Endothelial cell of umbilical vein (primary cell): ENCODE measurements at regions not wholly inside any gene's neighbourhood (a gene's known extent, or its start where the extent isn't known, plus 50 kb on each side); places are given as distances from the start of the nearest gene placed in this dataset.

Source experiments
- BruUV-seq: library from RNA; stranded (reverse); fragments of 400-500 nt; replicated peaks from 2 replicates; lab custom pipeline; 2021; lab: Mats Ljungman, UMichigan
- CTCF ChIA-PET: fragments of 300-600, 350-600 bp; sonication (Branson Sonifier 250); formaldehyde crosslinking; loops from one replicate; lab custom pipeline; 2021; ENCODE audit warnings: antibody characterized with exemption, inconsistent platforms; lab: Charles Lee
- POLR2A ChIA-PET: fragments of 300-600, 350-600 bp; sonication (Branson Sonifier 250); formaldehyde crosslinking; loops from one replicate; lab custom pipeline; 2021; ENCODE audit warnings: antibody characterized with exemption, inconsistent platforms; lab: Charles Lee
- DNase-seq: peaks from one replicate; pipeline ENCODE4 v3.0.0-alpha.2; 2011; ENCODE audit warnings: low read depth, low spot score
- FAIRE-seq: peaks from 2 replicates; lab custom pipeline; 2011; peaks lifted over from hg19 to GRCh38; lab: Jason Lieb, UNC
- H2AFZ ChIP-seq: 2 replicates; pipeline ENCODE4 v1.6.0; 2012; ENCODE audit warnings: low read depth, low read length, control low read depth, inconsistent platforms
- H3K27ac ChIP-seq: 2 replicates; pipeline ENCODE4 v1.5.1; 2011; ENCODE audit warnings: low read depth, mild to moderate bottlenecking, control low read depth, low read length, moderate library complexity; ENCODE audit not compliant: insufficient read depth
- H3K27me3 ChIP-seq, 2 experiments: 2 replicates each; pipeline versions ENCODE4 v1.6.0 to v1.6.1; 2011; ENCODE audit warnings: low read length in 2 of 2, mixed read lengths in 1 of 2; ENCODE audit not compliant: control insufficient read depth in 2 of 2, insufficient read depth in 2 of 2
- H3K36me3 ChIP-seq, 2 experiments: 2 replicates in 1 of 2; 3 replicates in 1 of 2; pipeline ENCODE4 v1.5.1; 2011; ENCODE audit warnings: low read length in 2 of 2, mild to moderate bottlenecking in 1 of 2, moderate library complexity in 1 of 2; ENCODE audit not compliant: control insufficient read depth in 2 of 2, insufficient read depth in 2 of 2; ENCODE audit errors: extremely low read depth in 1 of 2
- H3K4me1 ChIP-seq: 3 replicates; pipeline ENCODE4 v1.5.1; 2011; ENCODE audit warnings: mild to moderate bottlenecking, low read length; ENCODE audit not compliant: control insufficient read depth, insufficient read depth; ENCODE audit errors: extremely low read depth
- H3K4me2 ChIP-seq: 2 replicates; pipeline ENCODE4 v1.6.1; 2011; ENCODE audit warnings: low read length, control low read depth, mixed read lengths; ENCODE audit not compliant: insufficient read depth
- H3K4me3 ChIP-seq, 3 experiments: fragments of 200-600 bp in 1 of 3; sonication (generic), shearing (Covaris generic) in 1 of 3; replicated peaks in 1 of 3; 2 replicates each; pipeline ENCODE4 v1.5.1; 2011 to 2016; ENCODE audit warnings: control low read depth in 3 of 3, low read length in 3 of 3, mild to moderate bottlenecking in 2 of 3, inconsistent platforms in 1 of 3, low read depth in 1 of 3, moderate library complexity in 1 of 3; ENCODE audit not compliant: insufficient read depth in 1 of 3
- H3K79me2 ChIP-seq: 2 replicates; pipeline ENCODE4 v1.6.0; 2012; ENCODE audit warnings: low read length, inconsistent platforms; ENCODE audit not compliant: control insufficient read depth, insufficient read depth
- H3K9ac ChIP-seq: replicated peaks from 2 replicates; pipeline ENCODE3; 2011; ENCODE audit warnings: low read length, control low read depth; ENCODE audit not compliant: insufficient read depth; ENCODE audit errors: extremely low read depth
- H3K9me1 ChIP-seq: replicated peaks from 3 replicates; pipeline ENCODE4 v1.6.0; 2011; ENCODE audit warnings: mild to moderate bottlenecking, low read length; ENCODE audit not compliant: control insufficient read depth, insufficient read depth; ENCODE audit errors: extremely low read depth
- H3K9me3 ChIP-seq: replicated peaks from 2 replicates; pipeline ENCODE4 v1.5.1; 2012; ENCODE audit warnings: low read length, inconsistent platforms; ENCODE audit not compliant: control insufficient read depth, insufficient read depth
- H4K20me1 ChIP-seq: replicated peaks from 2 replicates; pipeline ENCODE3; 2011; ENCODE audit warnings: mild to moderate bottlenecking, low read length; ENCODE audit not compliant: control insufficient read depth, insufficient read depth; ENCODE audit errors: extremely low read depth
- EZH2 ChIP-seq: IDR thresholded peaks from 2 replicates; pipeline ENCODE4 v1.6.1; 2012; ENCODE audit warnings: borderline replicate concordance, low read depth, mild to moderate bottlenecking, moderate library complexity, low read length, inconsistent platforms; ENCODE audit not compliant: severe bottlenecking
- FOS ChIP-seq: IDR thresholded peaks from 2 replicates; pipeline ENCODE4 v1.6.1; 2011; ENCODE audit warnings: mild to moderate bottlenecking, low read length, moderate library complexity, borderline replicate concordance; ENCODE audit not compliant: insufficient read depth
- GATA2 ChIP-seq: IDR thresholded peaks from 2 replicates; pipeline ENCODE4 v1.7.0; 2011; ENCODE audit warnings: low read depth, mild to moderate bottlenecking, moderate library complexity, mixed read lengths, low read length; ENCODE audit not compliant: insufficient read length, insufficient read depth
- JUN ChIP-seq: IDR thresholded peaks from 2 replicates; pipeline ENCODE4 v1.6.1; 2011; ENCODE audit warnings: borderline replicate concordance, low read depth; ENCODE audit not compliant: insufficient read length, insufficient read depth
- MYC ChIP-seq: IDR thresholded peaks from one replicate; pipeline ENCODE4 v1.6.1; 2011; ENCODE audit warnings: mild to moderate bottlenecking, low read depth, low read length
- POLR2A ChIP-seq: IDR thresholded peaks from 2 replicates; pipeline ENCODE4 v1.6.1; 2012; ENCODE audit warnings: low read depth, mild to moderate bottlenecking, control low read depth, low read length
- POLR2AphosphoS5 ChIP-seq: IDR thresholded peaks from 2 replicates; pipeline ENCODE4 v1.6.1; 2012; ENCODE audit warnings: low read depth, mild to moderate bottlenecking, control low read depth, low read length, moderate library complexity; ENCODE audit not compliant: insufficient read depth
- dilution Hi-C: fragments of 300-500 bp; cut with MboI; formaldehyde crosslinking; loops from one replicate; pipeline ENCODE4 v1.15.0; 2019; ENCODE audit warnings: low sequenced_read_pairs; ENCODE audit not compliant: extremely low pct_ligation_motif_present
- intact Hi-C: fragments of 100-400 bp; cut with micrococcal nuclease; formaldehyde crosslinking; loops from one replicate; pipeline ENCODE4 v1.10.0; 2022
- TF ChIP-seq, protein P1 (sequence below): IDR thresholded peaks from 2 replicates; pipeline ENCODE4 v1.6.1; 2011; ENCODE audit not compliant: insufficient read depth, insufficient read length
- TF ChIP-seq, protein P2 (sequence below), 2 donors: IDR thresholded peaks; 1 replicate in 1 of 2; 2 replicates in 1 of 2; pipeline ENCODE4 v1.5.1; 2011; ENCODE audit warnings: low read length in 2 of 2, mild to moderate bottlenecking in 2 of 2, moderate library complexity in 2 of 2, control low read depth in 1 of 2, inconsistent platforms in 1 of 2, low read depth in 1 of 2; ENCODE audit not compliant: insufficient read depth in 1 of 2; ENCODE audit errors: extremely low read depth in 1 of 2

DNA sequence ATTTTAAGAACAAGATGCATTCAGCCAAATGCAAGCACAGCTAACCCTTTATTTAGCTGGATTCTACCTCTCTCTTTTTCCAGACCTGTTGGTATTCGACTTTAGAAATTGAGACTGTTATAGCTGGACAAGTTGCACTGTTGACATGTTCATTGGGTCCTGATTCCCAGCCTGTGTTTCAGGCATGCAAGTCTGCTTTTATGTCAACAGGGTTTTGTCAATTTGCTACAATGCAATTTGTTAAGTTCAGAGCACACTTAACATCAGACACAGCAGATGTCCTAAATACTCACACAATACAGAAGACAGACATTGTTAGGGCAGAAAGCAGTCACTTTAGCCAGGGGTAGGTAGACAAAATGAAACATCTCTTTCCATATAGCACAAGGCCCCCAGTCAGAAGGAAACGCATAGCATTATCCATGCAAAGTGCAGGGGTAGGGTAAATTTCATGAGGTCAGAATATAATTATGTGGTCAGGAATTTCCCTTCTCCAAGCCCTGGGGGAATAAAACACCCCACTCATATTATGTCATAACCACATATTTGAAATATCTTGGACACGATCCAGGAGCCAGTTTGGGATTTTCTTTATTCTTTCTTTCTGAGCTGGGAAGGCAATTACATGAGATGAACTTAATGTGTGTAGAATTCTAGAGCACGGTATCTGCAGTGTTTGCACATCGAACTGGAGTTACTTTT is 504.1 kb downstream of the NTRK3 start:
- H3K27me3 ChIP-seq: no peaks in the 10 kb centered on the region
- FAIRE-seq (no peak), DNase-seq (peak; percentile 73)
- H4K20me1 ChIP-seq: no peaks in the 10 kb centered on the region
- no peaks in the 10 kb centered on the region for H3K79me2 ChIP-seq
- H3K27ac ChIP-seq: no peak overlapping the region
- dilution Hi-C loops: no loop called here
- no peak overlapping the region for H3K4me3 ChIP-seq
- no peaks in the 10 kb centered on the region for H3K9me3 ChIP-seq
- H3K4me1 ChIP-seq: peaks cover 8% of the 10 kb centered on the region
- no peaks in the 10 kb centered on the region for H3K36me3 ChIP-seq
- H3K4me2 ChIP-seq: peak overlapping the region; percentile 43
- H3K9me1 ChIP-seq: no peaks in the 10 kb centered on the region
- H3K9ac ChIP-seq: no peak overlapping the region
- ChIA-PET POLR2A (no interaction called here), CTCF (interaction anchor here (1.6 kb wide), 1 partner anchor 12 kb away, joined by 4 read pairs; no protein-coding TSS in a partner anchor)
- H2AFZ ChIP-seq: no peak overlapping the region
- TF ChIP-seq POLR2A (no peak), EZH2 (no peak), MYC (no peak), GATA2 (no peak), FOS (no peak), JUN (peak; percentile 46), POLR2AphosphoS5 (no peak)
- TF ChIP-seq, protein P1, sequence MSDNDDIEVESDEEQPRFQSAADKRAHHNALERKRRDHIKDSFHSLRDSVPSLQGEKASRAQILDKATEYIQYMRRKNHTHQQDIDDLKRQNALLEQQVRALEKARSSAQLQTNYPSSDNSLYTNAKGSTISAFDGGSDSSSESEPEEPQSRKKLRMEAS: no peak
- TF ChIP-seq, protein P2, sequence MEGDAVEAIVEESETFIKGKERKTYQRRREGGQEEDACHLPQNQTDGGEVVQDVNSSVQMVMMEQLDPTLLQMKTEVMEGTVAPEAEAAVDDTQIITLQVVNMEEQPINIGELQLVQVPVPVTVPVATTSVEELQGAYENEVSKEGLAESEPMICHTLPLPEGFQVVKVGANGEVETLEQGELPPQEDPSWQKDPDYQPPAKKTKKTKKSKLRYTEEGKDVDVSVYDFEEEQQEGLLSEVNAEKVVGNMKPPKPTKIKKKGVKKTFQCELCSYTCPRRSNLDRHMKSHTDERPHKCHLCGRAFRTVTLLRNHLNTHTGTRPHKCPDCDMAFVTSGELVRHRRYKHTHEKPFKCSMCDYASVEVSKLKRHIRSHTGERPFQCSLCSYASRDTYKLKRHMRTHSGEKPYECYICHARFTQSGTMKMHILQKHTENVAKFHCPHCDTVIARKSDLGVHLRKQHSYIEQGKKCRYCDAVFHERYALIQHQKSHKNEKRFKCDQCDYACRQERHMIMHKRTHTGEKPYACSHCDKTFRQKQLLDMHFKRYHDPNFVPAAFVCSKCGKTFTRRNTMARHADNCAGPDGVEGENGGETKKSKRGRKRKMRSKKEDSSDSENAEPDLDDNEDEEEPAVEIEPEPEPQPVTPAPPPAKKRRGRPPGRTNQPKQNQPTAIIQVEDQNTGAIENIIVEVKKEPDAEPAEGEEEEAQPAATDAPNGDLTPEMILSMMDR (IDR thresholded peaks at IDR 0.05; ENCODE audit: extremely low read depth in 1 of 2, insufficient read depth in 1 of 2, low read depth in 1 of 2, low read length in 2 of 2): no peak
- no TSS peak for BruUV-seq
- intact Hi-C loops: loop anchor here (10.0 kb wide), 1 partner anchor 138 kb away; no protein-coding TSS in a partner anchor
